ENCODE measurements at regions not wholly inside any gene's neighbourhood (a gene's known extent, or its start where the extent isn't known, plus 50 kb on each side); places are given as distances from the start of the nearest gene placed in this dataset.
"Not testable (repeated sequence)": the region's sequence is repeated elsewhere in the genome, so short reads cannot be mapped to it uniquely, and the experiment has no call there.

DNA sequence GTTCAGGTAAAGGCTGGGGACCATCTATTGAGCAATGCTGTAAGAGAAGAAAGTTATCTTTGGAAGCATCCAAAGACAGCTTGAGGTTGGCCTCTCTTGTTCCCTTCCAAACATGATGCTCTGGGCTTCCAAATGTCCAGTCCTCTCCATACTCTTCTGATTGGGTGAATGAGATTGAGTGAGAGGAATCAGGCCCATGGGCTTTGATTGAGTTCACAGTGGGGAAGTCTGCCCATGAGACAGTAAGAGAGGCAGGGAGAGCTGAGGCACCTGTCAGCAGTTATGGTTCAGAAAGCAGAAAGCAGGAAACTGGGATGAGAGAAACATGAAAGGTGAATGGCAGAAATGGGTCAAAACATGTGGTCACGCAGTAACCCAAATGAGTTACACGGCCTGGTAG is 1006.9 kb downstream of the VRK1 start:
- H3K4me3 ChIP-seq (ENCODE audit: low read depth, low read length) = no peak overlapping the region

GRCh38 chr14:97806891-97807290 is 1009.7 kb downstream of the VRK1 start:
- H3K4me3 ChIP-seq (ENCODE audit: low read depth, low read length) = no peak overlapping the region

DNA sequence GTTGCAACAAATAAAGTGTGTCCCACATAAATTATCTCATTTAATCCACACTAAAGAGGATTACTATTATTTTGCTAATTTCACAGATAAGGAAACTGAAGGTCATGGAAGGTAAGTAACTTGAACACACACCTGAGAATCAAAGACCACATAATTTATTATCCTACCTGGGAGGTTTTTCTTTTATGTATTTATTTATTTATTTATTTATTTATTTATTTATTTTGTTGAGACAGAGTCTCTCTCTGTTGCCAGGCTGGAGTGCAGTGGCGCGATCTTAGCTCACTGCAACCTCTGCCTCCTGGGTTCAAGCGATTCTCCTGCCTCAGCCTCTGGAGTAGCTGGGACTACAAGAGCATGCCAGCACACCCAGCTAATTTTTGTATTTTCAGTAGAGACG is 1011.4 kb downstream of the VRK1 start:
- not testable (repeated sequence) for H3K4me3 ChIP-seq (ENCODE audit: low read depth, low read length)

DNA sequence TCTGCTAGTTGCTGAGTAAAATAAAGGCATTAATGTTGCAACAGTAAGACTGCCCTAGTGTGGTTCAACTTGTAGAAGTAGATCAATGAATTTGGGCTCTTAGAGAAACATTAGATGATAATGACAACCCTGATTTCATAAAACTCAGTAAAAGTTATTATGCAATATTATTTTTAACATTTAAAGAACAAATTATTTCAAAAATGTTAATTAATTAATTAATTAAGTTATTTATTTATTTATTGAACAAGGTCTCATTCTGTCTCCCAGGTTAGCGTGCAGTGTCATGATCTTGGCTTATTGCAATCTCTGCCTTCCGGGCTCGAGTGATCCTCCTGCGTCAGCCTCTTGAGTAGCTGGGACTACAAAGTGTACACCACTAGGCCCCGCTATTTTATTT is 1016.4 kb downstream of the VRK1 start:
- no peak overlapping the region for H3K4me3 ChIP-seq (ENCODE audit: low read depth, low read length)

GRCh38 chr14:97820781-97821180 is 1023.6 kb downstream of the VRK1 start:
- no peak overlapping the region for H3K4me3 ChIP-seq (ENCODE audit: low read depth, low read length)

- no peak overlapping the region for H3K4me3 ChIP-seq (ENCODE audit: low read depth, low read length)
Measured at GRCh38 chr14:97824218-97824617, 1027.0 kb downstream of the VRK1 start.

DNA sequence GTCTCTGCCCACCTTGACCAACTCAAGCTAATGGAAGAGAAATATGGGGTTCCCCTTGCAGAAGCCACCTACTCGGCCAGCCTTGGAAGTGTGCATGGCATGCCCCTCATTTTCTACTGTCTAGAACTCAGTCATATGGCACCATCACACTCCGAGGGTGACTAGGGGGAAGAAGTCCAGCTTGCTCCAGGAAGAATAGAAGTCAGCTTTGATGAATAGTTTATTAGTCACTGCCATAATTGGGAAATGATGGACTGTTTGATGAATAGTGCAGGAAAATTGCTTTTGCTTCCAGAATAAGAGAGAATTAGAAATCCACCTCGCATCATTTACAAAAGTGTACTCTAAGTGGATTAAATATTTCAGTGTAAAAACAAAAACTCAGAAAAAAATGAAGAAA is 1030.6 kb downstream of the VRK1 start:
- no peak overlapping the region for H3K4me3 ChIP-seq (ENCODE audit: low read depth, low read length)

DNA sequence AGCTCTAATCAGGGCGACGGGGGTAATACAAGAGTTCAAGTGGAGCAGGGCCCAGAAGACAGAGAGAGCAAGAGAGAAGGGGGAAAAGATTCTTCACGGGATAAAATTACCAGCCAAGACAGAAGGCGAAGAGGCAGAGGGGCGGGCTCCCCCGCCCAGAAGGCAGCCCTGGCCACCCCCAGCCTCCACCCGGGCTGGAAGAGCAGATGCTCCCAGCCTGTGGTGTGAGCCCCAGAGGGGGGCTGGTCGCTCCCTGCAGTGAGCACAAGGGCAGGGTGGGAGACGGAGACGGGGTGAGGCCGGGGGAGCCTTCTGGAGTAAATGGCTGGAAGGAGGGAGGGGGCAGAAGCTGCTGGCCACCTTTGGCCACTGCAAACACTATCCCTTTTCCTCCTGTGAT is 1035.6 kb downstream of the VRK1 start:
- H3K4me3 ChIP-seq (ENCODE audit: low read depth, low read length) = no peak overlapping the region

DNA sequence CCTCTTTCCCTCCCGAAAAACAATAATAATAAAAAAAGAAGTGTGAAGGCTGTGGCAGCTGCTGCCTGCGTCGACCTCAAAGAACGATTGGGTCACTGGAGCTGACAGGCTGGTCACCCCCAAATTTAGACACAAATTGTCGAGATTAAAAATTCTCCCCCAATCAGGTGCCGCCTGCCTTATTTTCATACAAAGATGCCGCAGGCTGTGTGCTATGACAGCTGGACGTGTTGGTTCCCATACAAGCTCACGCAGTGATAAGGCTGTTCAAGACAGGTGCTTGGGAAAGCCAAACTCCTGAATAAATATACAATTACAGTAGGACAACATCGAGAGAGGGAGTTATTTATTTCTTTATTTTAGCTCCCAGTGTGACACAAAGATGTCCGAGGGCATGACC is 1041.8 kb downstream of the VRK1 start:
- no peak overlapping the region for H3K4me3 ChIP-seq (ENCODE audit: low read depth, low read length)

- no peak overlapping the region for H3K4me3 ChIP-seq (ENCODE audit: low read depth, low read length)
Measured at GRCh38 chr14:97840159-97840558, 1043.0 kb downstream of the VRK1 start.

DNA sequence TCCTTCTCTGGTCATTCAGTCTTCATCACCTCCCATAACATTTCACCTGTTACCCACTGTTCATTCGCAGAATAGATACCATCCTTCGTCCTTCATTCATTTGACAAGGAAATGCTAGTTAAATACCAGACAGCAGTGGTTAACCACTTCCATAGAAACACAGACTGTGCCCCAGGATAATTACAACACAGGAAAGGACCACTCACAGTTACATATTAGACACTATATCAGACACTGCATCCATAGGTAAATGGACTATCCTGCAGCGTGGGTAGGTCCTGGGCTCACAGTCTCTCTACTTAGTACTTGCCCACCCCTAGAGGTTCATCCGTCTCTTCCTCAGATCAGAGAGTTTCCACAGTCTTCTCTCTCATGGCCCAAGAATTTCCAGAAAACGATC is 1044.6 kb downstream of the VRK1 start:
- no peak overlapping the region for H3K4me3 ChIP-seq (ENCODE audit: low read depth, low read length)

- H3K4me3 ChIP-seq (ENCODE audit: low read depth, low read length) = no peak overlapping the region
Measured at GRCh38 chr14:97843066-97843465, 1045.9 kb downstream of the VRK1 start.

- no peak overlapping the region for H3K4me3 ChIP-seq (ENCODE audit: low read depth, low read length)
Measured at GRCh38 chr14:97844042-97844441, 1046.9 kb downstream of the VRK1 start.

GRCh38 chr14:97846156-97846555 is 1049.0 kb downstream of the VRK1 start:
- H3K4me3 ChIP-seq (ENCODE audit: low read depth, low read length) = no peak overlapping the region

GRCh38 chr14:97848317-97848980 is 1051.3 kb downstream of the VRK1 start:
- no peak overlapping the region for H3K4me3 ChIP-seq (ENCODE audit: low read depth, low read length)

DNA sequence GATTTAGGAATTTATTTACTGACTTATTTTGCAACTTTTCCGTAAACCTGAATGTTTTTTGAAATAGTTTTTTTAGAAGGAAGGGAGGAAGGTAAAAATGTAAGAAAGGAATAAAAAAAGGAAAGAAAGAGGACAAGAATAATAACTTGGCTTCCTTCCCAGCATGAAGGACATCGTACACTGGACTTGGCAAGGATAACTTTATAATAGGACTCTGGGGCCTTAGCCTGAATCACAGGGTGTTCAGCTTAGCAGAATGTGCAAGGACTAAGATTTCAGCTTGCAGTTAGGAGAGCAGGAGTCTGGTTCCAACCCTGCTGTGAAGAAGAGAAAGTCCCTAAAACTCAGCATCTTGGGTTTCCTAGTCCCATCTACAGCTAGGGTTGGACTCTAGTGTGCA is 1053.3 kb downstream of the VRK1 start:
- H3K4me3 ChIP-seq (ENCODE audit: low read depth, low read length) = no peak overlapping the region

DNA sequence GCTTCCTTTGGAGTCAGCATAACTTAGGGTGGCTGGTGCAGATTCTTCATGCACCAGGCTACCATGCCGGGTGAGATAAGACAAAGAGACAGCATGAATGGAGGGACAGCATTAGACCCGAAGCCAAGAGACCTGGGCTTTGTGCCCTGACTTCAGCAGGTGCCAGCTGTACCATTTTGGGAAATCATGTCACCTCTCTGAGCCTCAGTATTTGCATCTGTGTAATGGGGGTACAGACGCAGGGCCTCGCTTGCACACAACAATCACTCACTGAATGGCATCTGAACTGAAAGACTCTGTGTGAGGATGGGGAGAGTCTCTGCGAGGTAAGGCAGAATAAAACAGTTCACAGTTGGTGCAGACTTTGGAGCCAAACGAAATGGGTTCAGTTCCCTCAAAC is 1053.7 kb downstream of the VRK1 start:
- no peak overlapping the region for H3K4me3 ChIP-seq (ENCODE audit: low read depth, low read length)

DNA sequence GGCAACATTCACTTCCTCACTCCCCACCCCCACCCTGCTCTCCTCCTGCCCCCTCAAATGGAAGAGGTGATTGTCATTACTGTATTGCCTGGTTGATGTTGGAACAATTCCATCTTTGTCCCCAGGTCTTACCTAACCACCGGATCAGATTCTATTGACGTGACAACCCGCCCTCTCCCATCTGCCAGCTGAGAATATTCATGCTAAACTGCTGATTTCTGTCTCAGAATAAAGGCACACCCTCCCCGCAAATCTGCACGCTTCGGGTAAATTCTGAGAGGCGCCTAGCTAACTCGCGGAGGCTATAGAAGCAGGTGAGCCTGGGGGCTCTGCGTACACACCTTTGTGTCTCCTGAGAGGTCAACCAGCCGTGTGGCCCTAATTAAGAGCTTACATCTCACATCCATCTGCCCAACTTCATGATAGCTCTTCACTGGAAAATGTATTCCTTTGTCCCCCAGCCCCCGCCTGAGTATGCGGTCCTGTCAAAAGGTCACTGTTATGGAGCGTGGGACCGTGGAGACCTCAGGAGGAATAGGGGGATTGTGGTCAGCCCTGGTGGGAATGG is 1054.3 kb downstream of the VRK1 start:
- H3K4me3 ChIP-seq (ENCODE audit: low read depth, low read length) = no peak overlapping the region

DNA sequence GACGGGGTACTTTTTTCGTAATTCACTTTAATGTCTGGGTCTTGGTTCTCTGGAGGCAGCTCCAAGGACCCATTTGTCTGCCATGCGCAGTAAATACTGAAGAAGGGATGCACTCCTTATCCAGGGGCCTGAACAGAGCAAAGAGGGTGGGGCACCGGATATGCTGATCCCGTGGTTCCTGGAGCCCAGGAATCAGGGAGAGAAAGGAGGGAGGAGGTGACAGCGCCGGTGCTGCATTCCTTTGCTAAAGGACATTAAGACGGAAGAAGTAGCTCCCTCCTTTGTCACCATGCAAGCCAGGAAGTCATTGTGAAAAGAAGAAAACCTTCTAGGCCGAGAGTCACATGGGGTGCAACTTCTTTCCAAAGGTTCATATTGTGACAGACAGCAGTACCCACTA is 1057.7 kb downstream of the VRK1 start:
- no peak overlapping the region for H3K4me3 ChIP-seq (ENCODE audit: low read depth, low read length)

DNA sequence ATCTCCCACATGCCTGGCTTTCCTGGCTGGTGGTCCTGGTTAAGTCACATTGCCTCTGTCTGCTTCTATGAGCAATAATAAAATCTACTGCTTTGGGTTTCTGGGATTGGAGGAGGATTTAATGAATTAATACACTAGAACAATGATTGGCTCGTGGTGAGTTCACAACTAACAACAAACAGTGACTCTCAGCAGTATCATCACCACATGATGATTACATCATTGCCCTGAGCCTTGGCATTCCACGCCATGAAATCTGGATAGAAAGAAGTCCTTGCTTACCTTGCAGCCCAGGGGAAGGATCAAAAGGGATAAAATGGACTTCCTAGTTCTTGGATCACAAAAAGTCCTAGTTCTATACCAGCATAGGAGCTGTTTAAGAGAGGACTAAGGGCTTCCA is 1069.0 kb downstream of the VRK1 start:
- no peak overlapping the region for H3K4me3 ChIP-seq (ENCODE audit: low read depth, low read length)

GRCh38 chr14:97866664-97867063 is 1069.5 kb downstream of the VRK1 start:
- H3K4me3 ChIP-seq (ENCODE audit: low read depth, low read length) = no peak overlapping the region

DNA sequence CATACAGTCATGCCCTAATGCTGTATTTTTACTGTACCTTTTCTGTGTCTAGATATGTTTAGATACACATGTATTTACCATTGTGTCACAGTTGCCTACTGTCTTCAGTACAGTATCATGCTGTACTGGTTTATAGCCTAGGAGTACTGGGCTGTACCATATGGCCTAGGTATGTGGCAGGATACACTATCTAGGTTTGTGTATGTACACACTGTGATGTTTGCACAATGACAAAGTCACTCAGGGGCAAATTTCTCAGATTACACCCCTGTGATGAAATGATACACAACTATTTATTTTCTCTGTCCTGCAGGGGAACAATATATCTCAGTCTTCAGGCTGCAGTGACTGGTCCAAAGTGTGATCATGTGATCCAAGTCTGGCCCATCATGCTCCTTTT is 1076.1 kb downstream of the VRK1 start:
- no peak overlapping the region for H3K4me3 ChIP-seq (ENCODE audit: low read depth, low read length)

- no peak overlapping the region for H3K4me3 ChIP-seq (ENCODE audit: low read depth, low read length)
Measured at GRCh38 chr14:97874394-97874793, 1077.2 kb downstream of the VRK1 start.

Data from iPS-11a (cell line).